COLO829 (cell line): ENCODE measurements at regions not wholly inside any gene's neighbourhood (a gene's known extent, or its start where the extent isn't known, plus 50 kb on each side); places are given as distances from the start of the nearest gene placed in this dataset.
A peak's percentile ranks its signal among the peaks of the same experiment; 100 is the strongest.
"Not testable (repeated sequence)": the region's sequence is repeated elsewhere in the genome, so short reads cannot be mapped to it uniquely, and the experiment has no call there.

ENCODE experiments used
- DNase-seq: peaks from one replicate; pipeline ENCODE4 v3.0.0; 2012; ENCODE audit warnings: low spot score

- no peak for DNase-seq
These were observed 51.5 kb upstream of the DDR1 start for GRCh38 chr6:30832864-30833263.

- no peak for DNase-seq
These were observed 53.9 kb upstream of the DDR1 start for GRCh38 chr6:30830438-30830837.

GRCh38 chr6:30829639-30830255 is 54.6 kb upstream of the DDR1 start:
- DNase-seq, result no peak

GRCh38 chr6:30829033-30829432 is 55.3 kb upstream of the DDR1 start:
- DNase-seq, result no peak

GRCh38 chr6:30828027-30828962 is 56.0 kb upstream of the DDR1 start:
- peak; percentile 90 for DNase-seq

GRCh38 chr6:30826961-30827342 is 57.4 kb upstream of the DDR1 start:
- DNase-seq, result no peak

- no peak for DNase-seq
These were observed 59.6 kb upstream of the DDR1 start for GRCh38 chr6:30824698-30825097.

- no peak for DNase-seq
These were observed 60.8 kb upstream of the DDR1 start for GRCh38 chr6:30823534-30823865.

GRCh38 chr6:30821862-30822784 is 62.2 kb upstream of the DDR1 start:
- DNase-seq, result peak; percentile 63

- peak; percentile 49 for DNase-seq
These were observed 64.1 kb upstream of the DDR1 start for GRCh38 chr6:30820193-30820592.

- DNase-seq, result no peak
These were observed 64.9 kb upstream of the DDR1 start for GRCh38 chr6:30819297-30819917.

- DNase-seq, result peak; percentile 63
These were observed 65.9 kb upstream of the DDR1 start for GRCh38 chr6:30818391-30818841.

- DNase-seq, result no peak
These were observed 67.3 kb upstream of the DDR1 start for GRCh38 chr6:30816791-30817739.

GRCh38 chr6:30816296-30816695 is 68.0 kb upstream of the DDR1 start:
- not testable (repeated sequence) for DNase-seq

GRCh38 chr6:30815041-30815742 is 69.1 kb upstream of the DDR1 start:
- DNase-seq, result not testable (repeated sequence)

- DNase-seq, result peak; percentile 76
These were observed 69.9 kb upstream of the DDR1 start for GRCh38 chr6:30814146-30815040.

- DNase-seq, result no peak
These were observed 69.3 kb upstream of the IER3 start for GRCh38 chr6:30813631-30814145.

- DNase-seq, result no peak
These were observed 66.5 kb upstream of the IER3 start for GRCh38 chr6:30810813-30811339.

GRCh38 chr6:30807566-30807965 is 63.2 kb upstream of the IER3 start:
- DNase-seq, result not testable (repeated sequence)
